Upper lobe of left lung (tissue), 4 donors: ENCODE measurements at regions not wholly inside any gene's neighbourhood (a gene's known extent, or its start where the extent isn't known, plus 50 kb on each side); places are given as distances from the start of the nearest gene placed in this dataset.

Experiments used
- EP300 ChIP-seq, 4 donors: sonication (generic); formaldehyde crosslinking; IDR thresholded peaks; one replicate each; pipeline ENCODE4 v1.5.1; 2017; ENCODE audit warnings: antibody characterized with exemption in 4 of 4, control low read depth in 2 of 4
- POLR2A ChIP-seq, 4 donors: fragments of 450-650 bp; IDR thresholded peaks; one replicate each; pipeline ENCODE4 v1.5.1; 2016 to 2017; ENCODE audit warnings: antibody characterized with exemption in 4 of 4, mild to moderate bottlenecking in 2 of 4
- TF ChIP-seq, protein P1 (sequence below), 6 experiments: fragments of 450-650 bp in 4 of 6; fragments of 200-600 bp in 2 of 6; sonication (generic) in 2 of 6; IDR thresholded peaks; one replicate each; pipeline ENCODE4 v1.5.1; 2016 to 2019; ENCODE audit warnings: antibody characterized with exemption in 6 of 6

DNA sequence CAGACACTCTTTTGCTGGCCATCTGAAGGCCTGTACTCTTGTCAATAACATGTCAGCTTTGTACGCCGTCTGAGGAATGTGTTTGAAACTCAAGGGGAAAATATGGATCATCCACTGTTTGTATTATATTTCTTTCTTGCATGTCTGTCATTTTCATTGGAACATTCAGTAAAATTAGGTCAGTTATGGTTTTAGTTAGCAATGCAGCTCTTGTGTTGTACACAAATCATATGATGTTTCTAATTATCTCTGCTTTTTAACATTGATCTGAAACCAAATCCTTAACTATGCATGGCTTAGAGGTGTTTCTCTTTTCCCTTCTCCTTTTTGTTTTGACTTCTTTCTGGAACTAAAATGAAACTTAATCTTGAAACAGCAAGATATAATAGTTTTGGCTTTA lies 333.6 kb upstream of the PRICKLE1 start:
- TF ChIP-seq POLR2A (IDR thresholded peaks at IDR 0.05), result no peak
- no peak for TF ChIP-seq EP300 (IDR thresholded peaks at IDR 0.05)
- TF ChIP-seq, protein P1, sequence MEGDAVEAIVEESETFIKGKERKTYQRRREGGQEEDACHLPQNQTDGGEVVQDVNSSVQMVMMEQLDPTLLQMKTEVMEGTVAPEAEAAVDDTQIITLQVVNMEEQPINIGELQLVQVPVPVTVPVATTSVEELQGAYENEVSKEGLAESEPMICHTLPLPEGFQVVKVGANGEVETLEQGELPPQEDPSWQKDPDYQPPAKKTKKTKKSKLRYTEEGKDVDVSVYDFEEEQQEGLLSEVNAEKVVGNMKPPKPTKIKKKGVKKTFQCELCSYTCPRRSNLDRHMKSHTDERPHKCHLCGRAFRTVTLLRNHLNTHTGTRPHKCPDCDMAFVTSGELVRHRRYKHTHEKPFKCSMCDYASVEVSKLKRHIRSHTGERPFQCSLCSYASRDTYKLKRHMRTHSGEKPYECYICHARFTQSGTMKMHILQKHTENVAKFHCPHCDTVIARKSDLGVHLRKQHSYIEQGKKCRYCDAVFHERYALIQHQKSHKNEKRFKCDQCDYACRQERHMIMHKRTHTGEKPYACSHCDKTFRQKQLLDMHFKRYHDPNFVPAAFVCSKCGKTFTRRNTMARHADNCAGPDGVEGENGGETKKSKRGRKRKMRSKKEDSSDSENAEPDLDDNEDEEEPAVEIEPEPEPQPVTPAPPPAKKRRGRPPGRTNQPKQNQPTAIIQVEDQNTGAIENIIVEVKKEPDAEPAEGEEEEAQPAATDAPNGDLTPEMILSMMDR (IDR thresholded peaks at IDR 0.05), result no peak
